PC-3 (cell line): ENCODE measurements at regions not wholly inside any gene's neighbourhood (a gene's known extent, or its start where the extent isn't known, plus 50 kb on each side); places are given as distances from the start of the nearest gene placed in this dataset.

Experiments used
- CTCF ChIP-seq: fragments of 300-600 bp; sonication (generic); conservative IDR thresholded peaks from 2 replicates; pipeline ENCODE4 v1.5.1; 2017; ENCODE audit warnings: antibody characterized with exemption, low read depth, mild to moderate bottlenecking, low read length
- EZH2phosphoT487 ChIP-seq: fragments of 300-600 bp; sonication (generic); IDR thresholded peaks from 2 replicates; pipeline ENCODE4 v1.6.1; 2018; ENCODE audit warnings: mild to moderate bottlenecking, antibody characterized with exemption, low read length, borderline replicate concordance

- TF ChIP-seq CTCF (no peak), EZH2phosphoT487 (no peak)
Measured at GRCh38 chr6:100948381-100949133, 67.4 kb upstream of the ASCC3 start.
